Astrocyte (in vitro differentiated cells and primary cell): ENCODE measurements at regions not wholly inside any gene's neighbourhood (a gene's known extent, or its start where the extent isn't known, plus 50 kb on each side); places are given as distances from the start of the nearest gene placed in this dataset.

Experiments
- DNase-seq: peaks from one replicate; pipeline ENCODE4 v3.0.0-alpha.2; 2010; ENCODE audit warnings: low read depth
- FAIRE-seq: peaks from 2 replicates; lab custom pipeline; 2011; peaks lifted over from hg19 to GRCh38; lab: Jason Lieb, UNC
- H2AFZ ChIP-seq: 2 replicates; pipeline ENCODE4 v1.6.0; 2012; ENCODE audit warnings: low read depth, low read length, inconsistent platforms
- H3K27ac ChIP-seq: 2 replicates; pipeline ENCODE4 v1.5.1; 2011; ENCODE audit warnings: low read depth, low read length, inconsistent platforms
- H3K27me3 ChIP-seq: 2 replicates; pipeline ENCODE4 v1.6.0; 2011; ENCODE audit warnings: low read length, inconsistent platforms; ENCODE audit not compliant: insufficient read depth
- H3K36me3 ChIP-seq: 2 replicates; pipeline ENCODE4 v1.5.1; 2011; ENCODE audit warnings: low read length, inconsistent platforms; ENCODE audit not compliant: insufficient read depth
- H3K4me1 ChIP-seq: 2 replicates; pipeline ENCODE4 v1.5.1; 2011; ENCODE audit warnings: low read length, inconsistent platforms; ENCODE audit not compliant: insufficient read depth
- H3K4me2 ChIP-seq: 2 replicates; pipeline ENCODE4 v1.6.0; 2012; ENCODE audit warnings: low read length, inconsistent platforms
- H3K4me3 ChIP-seq: 2 replicates; pipeline ENCODE4 v1.5.1; 2011; ENCODE audit warnings: low read depth, mild to moderate bottlenecking, low read length, inconsistent platforms; ENCODE audit not compliant: insufficient read depth
- H3K79me2 ChIP-seq: 2 replicates; pipeline ENCODE4 v1.6.0; 2012; ENCODE audit warnings: mild to moderate bottlenecking, low read length, inconsistent platforms; ENCODE audit not compliant: insufficient read depth
- H3K9ac ChIP-seq: 2 replicates; pipeline ENCODE4 v1.6.0; 2012; ENCODE audit warnings: mild to moderate bottlenecking, low read length, inconsistent platforms
- H3K9me3 ChIP-seq: 2 replicates; pipeline ENCODE4 v1.5.1; 2012; ENCODE audit warnings: low read depth, mild to moderate bottlenecking, low read length, inconsistent platforms; ENCODE audit not compliant: insufficient read depth
- H4K20me1 ChIP-seq: 2 replicates; pipeline ENCODE4 v1.6.0; 2012; ENCODE audit warnings: low read length, inconsistent platforms; ENCODE audit not compliant: insufficient read depth
- H3K27ac Mint-ChIP-seq: one replicate; pipeline ENCODE4 v1.8.0; 2021; ENCODE audit warnings: mild to moderate bottlenecking, mixed read lengths; ENCODE audit not compliant: unreplicated experiment
- H3K27me3 Mint-ChIP-seq: one replicate; pipeline ENCODE4 v1.8.0; 2021; ENCODE audit warnings: low read depth, mixed read lengths; ENCODE audit not compliant: unreplicated experiment
- H3K36me3 Mint-ChIP-seq: one replicate; pipeline ENCODE4 v1.8.0; 2021; ENCODE audit warnings: low read depth, mixed read lengths; ENCODE audit not compliant: unreplicated experiment
- H3K4me1 Mint-ChIP-seq: one replicate; pipeline ENCODE4 v1.8.0; 2021; ENCODE audit warnings: low read depth, mixed read lengths; ENCODE audit not compliant: unreplicated experiment
- H3K4me3 Mint-ChIP-seq: one replicate; pipeline ENCODE4 v1.8.0; 2021; ENCODE audit warnings: mild to moderate bottlenecking, moderate library complexity, mixed read lengths; ENCODE audit not compliant: unreplicated experiment
- H3K9me3 Mint-ChIP-seq: one replicate; pipeline ENCODE4 v1.8.0; 2021; ENCODE audit warnings: mild to moderate bottlenecking, mixed read lengths; ENCODE audit not compliant: unreplicated experiment
- EZH2 ChIP-seq: IDR thresholded peaks from 2 replicates; pipeline ENCODE4 v1.6.1; 2012; ENCODE audit warnings: mild to moderate bottlenecking, low read length, inconsistent platforms; ENCODE audit not compliant: insufficient read depth
- TF ChIP-seq, protein P1 (sequence below): IDR thresholded peaks from 2 replicates; pipeline ENCODE4 v1.5.1; 2011; ENCODE audit warnings: low read depth, mild to moderate bottlenecking, inconsistent platforms, low read length, moderate library complexity; ENCODE audit not compliant: insufficient read depth

DNA sequence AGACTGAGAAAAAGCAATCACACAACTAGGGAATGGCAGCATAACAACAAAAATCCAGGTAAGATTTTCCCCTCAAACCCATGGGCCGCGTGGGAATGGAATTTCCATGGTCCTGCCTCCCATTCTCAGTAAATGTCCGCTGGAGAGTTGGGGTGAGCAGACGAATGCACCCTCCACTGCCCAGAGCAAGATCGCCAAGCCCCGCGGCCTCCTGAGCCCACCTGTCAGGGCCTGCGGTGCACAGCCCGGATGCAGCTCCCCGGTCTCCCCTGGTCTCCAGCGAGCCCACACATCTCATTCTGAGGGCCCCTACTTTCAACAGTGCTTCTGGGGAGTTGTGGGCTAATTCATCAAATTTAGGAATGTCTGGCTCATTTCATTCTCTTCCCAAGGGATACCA is 327.4 kb upstream of the HS6ST1 start:
- FAIRE-seq (no peak), DNase-seq (no peak)
- Mint-ChIP-seq H3K4me3 (no peak overlapping the region), H3K36me3 (peaks cover 2% of the 10 kb centered on the region), H3K27me3 (peaks cover 56% of the 10 kb centered on the region), H3K4me1 (no peaks in the 10 kb centered on the region), H3K9me3 (no peaks in the 10 kb centered on the region), H3K27ac (no peak overlapping the region)
- H3K27ac ChIP-seq = no peak overlapping the region
- H3K4me1 ChIP-seq = no peaks in the 10 kb centered on the region
- no peak overlapping the region for H3K4me2 ChIP-seq
- H4K20me1 ChIP-seq = no peaks in the 10 kb centered on the region
- TF ChIP-seq, protein P1, sequence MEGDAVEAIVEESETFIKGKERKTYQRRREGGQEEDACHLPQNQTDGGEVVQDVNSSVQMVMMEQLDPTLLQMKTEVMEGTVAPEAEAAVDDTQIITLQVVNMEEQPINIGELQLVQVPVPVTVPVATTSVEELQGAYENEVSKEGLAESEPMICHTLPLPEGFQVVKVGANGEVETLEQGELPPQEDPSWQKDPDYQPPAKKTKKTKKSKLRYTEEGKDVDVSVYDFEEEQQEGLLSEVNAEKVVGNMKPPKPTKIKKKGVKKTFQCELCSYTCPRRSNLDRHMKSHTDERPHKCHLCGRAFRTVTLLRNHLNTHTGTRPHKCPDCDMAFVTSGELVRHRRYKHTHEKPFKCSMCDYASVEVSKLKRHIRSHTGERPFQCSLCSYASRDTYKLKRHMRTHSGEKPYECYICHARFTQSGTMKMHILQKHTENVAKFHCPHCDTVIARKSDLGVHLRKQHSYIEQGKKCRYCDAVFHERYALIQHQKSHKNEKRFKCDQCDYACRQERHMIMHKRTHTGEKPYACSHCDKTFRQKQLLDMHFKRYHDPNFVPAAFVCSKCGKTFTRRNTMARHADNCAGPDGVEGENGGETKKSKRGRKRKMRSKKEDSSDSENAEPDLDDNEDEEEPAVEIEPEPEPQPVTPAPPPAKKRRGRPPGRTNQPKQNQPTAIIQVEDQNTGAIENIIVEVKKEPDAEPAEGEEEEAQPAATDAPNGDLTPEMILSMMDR = no peak
- no peak for TF ChIP-seq EZH2
- no peaks in the 10 kb centered on the region for H3K36me3 ChIP-seq
- no peaks in the 10 kb centered on the region for H3K79me2 ChIP-seq
- no peak overlapping the region for H2AFZ ChIP-seq
- no peaks in the 10 kb centered on the region for H3K9me3 ChIP-seq
- H3K9ac ChIP-seq = no peak overlapping the region
- H3K4me3 ChIP-seq = no peak overlapping the region
- H3K27me3 ChIP-seq = no peaks in the 10 kb centered on the region

DNA sequence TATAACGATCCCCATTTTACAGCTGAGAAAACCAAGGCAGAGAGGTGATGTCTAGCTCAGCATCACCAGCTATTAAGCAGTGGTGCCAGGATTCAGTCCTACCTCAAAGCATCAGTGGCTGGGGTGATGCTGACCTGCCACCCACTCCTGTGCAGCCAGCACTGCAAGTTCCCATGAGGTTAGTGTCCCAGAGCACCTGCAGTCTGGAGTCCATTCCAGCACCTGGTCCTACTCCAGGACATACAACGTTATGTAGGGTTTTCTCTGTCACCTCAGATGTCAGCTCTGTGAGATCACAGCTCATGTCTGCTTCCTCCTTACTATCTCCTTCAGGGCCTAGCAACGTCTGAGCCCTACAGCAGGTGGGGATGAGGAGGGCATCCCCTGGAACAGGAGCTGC is 328.0 kb upstream of the HS6ST1 start:
- no peaks in the 10 kb centered on the region for H3K4me1 Mint-ChIP-seq
- H3K27me3 Mint-ChIP-seq = peaks cover 52% of the 10 kb centered on the region

DNA sequence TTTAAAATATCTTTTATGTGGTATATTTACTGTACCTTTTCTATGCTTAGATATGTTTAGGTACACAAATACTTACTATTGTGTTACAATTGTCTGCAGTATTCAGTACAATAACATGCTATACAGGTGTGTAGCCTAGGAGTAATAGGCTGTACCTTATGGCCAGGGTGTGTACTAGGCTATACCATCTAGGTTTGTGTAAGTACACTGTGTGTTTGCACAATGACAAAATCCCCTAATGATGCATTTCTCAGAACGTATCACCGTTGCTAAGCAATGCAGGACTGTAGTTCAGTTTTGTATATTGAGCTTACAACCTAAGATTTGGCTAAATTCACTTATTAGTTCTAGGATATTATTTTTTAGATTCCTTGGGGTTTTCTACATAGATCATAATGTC is 332.3 kb upstream of the HS6ST1 start:
- H3K9me3 ChIP-seq = no peaks in the 10 kb centered on the region
- no peak overlapping the region for H3K27ac ChIP-seq
- TF ChIP-seq, protein P1 = no peak
- TF ChIP-seq EZH2 = no peak
- H2AFZ ChIP-seq = no peak overlapping the region
- H3K27me3 Mint-ChIP-seq = peaks cover 15% of the 10 kb centered on the region
- no peak overlapping the region for H3K4me2 ChIP-seq
- no peak overlapping the region for H3K4me3 ChIP-seq
- no peak for FAIRE-seq
- no peaks in the 10 kb centered on the region for H3K27me3 ChIP-seq
- DNase-seq = no peak
- no peaks in the 10 kb centered on the region for H3K9me3 Mint-ChIP-seq
- no peak overlapping the region for H3K27ac Mint-ChIP-seq
- no peaks in the 10 kb centered on the region for H3K79me2 ChIP-seq
- no peaks in the 10 kb centered on the region for H3K36me3 ChIP-seq
- no peaks in the 10 kb centered on the region for H3K4me1 ChIP-seq
- H3K9ac ChIP-seq = no peak overlapping the region
- H3K4me1 Mint-ChIP-seq = no peaks in the 10 kb centered on the region
- no peaks in the 10 kb centered on the region for H3K36me3 Mint-ChIP-seq
- H3K4me3 Mint-ChIP-seq = no peak overlapping the region
- H4K20me1 ChIP-seq = no peaks in the 10 kb centered on the region

More for the DNA sequence above, 328.0 kb upstream of the HS6ST1 start:
- Histone ChIP-seq H3K4me3 (no peak overlapping the region), H3K36me3 (no peaks in the 10 kb centered on the region), H3K27me3 (no peaks in the 10 kb centered on the region), H3K9me3 (no peaks in the 10 kb centered on the region), H4K20me1 (no peaks in the 10 kb centered on the region), H2AFZ (no peak overlapping the region), H3K27ac (no peak overlapping the region), H3K79me2 (no peaks in the 10 kb centered on the region), H3K4me1 (no peaks in the 10 kb centered on the region), H3K4me2 (no peak overlapping the region), H3K9ac (no peak overlapping the region)
- H3K36me3 Mint-ChIP-seq = peaks cover 2% of the 10 kb centered on the region
- no peak overlapping the region for H3K4me3 Mint-ChIP-seq
- no peak for DNase-seq
- no peak for FAIRE-seq
- no peak for TF ChIP-seq EZH2
- no peak overlapping the region for H3K27ac Mint-ChIP-seq
- H3K9me3 Mint-ChIP-seq = no peaks in the 10 kb centered on the region
